ENCODE measurements at regions not wholly inside any gene's neighbourhood (a gene's known extent, or its start where the extent isn't known, plus 50 kb on each side); places are given as distances from the start of the nearest gene placed in this dataset.

GRCh38 chr1:34436836-34437235 is 260.1 kb downstream of the C1orf94 start:
- TF ChIP-seq EZH2 (IDR thresholded peaks at IDR 0.05; ENCODE audit: low read depth) (no peak), CTCF (conservative IDR thresholded peaks at IDR 0.05) (no peak)
- no peak overlapping the region for H3K27ac ChIP-seq
- H2AFZ ChIP-seq: no peak overlapping the region
- H3K36me3 ChIP-seq (ENCODE audit: low read depth): no peaks in the 10 kb centered on the region
- H3K4me3 ChIP-seq: no peak overlapping the region
- CTCF ChIA-PET: no interaction called here
- no peak overlapping the region for H3K4me2 ChIP-seq
- H3K79me2 ChIP-seq (ENCODE audit: low read depth): no peaks in the 10 kb centered on the region
- no peaks in the 10 kb centered on the region for H3K9me2 ChIP-seq (ENCODE audit: insufficient read depth)
- no peaks in the 10 kb centered on the region for H3F3A ChIP-seq (ENCODE audit: insufficient read depth, low read depth)
- H3K27me3 ChIP-seq (ENCODE audit: insufficient read depth, low read depth): peaks cover 25% of the 10 kb centered on the region
- H3K9me3 ChIP-seq (ENCODE audit: insufficient read depth, low read depth): no peaks in the 10 kb centered on the region
- H4K20me1 ChIP-seq (ENCODE audit: insufficient read depth): no peaks in the 10 kb centered on the region
- H3K4me1 ChIP-seq (replicated peaks; ENCODE audit: insufficient read depth): no peaks in the 10 kb centered on the region
- BruUV-seq (replicated peaks): no TSS peak
- no peak for DNase-seq
- intact Hi-C loops (cut with micrococcal nuclease; ENCODE audit: unreplicated experiment): no loop called here
- POLR2A ChIA-PET (ENCODE audit: unreplicated experiment): no interaction called here

- Histone ChIP-seq H3K27me3 (ENCODE audit: insufficient read depth, low read depth) (peaks cover 35% of the 10 kb centered on the region), H3K79me2 (ENCODE audit: low read depth) (no peaks in the 10 kb centered on the region), H2AFZ (no peak overlapping the region), H3K4me3 (no peak overlapping the region), H3K4me2 (no peak overlapping the region), H4K20me1 (ENCODE audit: insufficient read depth) (no peaks in the 10 kb centered on the region), H3F3A (ENCODE audit: insufficient read depth, low read depth) (no peaks in the 10 kb centered on the region), H3K9me2 (ENCODE audit: insufficient read depth) (no peaks in the 10 kb centered on the region), H3K36me3 (ENCODE audit: low read depth) (no peaks in the 10 kb centered on the region), H3K4me1 (replicated peaks; ENCODE audit: insufficient read depth) (no peaks in the 10 kb centered on the region), H3K9me3 (ENCODE audit: insufficient read depth, low read depth) (no peaks in the 10 kb centered on the region), H3K27ac (no peak overlapping the region)
- no peak for DNase-seq
- CTCF ChIA-PET: no interaction called here
- no TSS peak for BruUV-seq (replicated peaks)
- TF ChIP-seq CTCF (conservative IDR thresholded peaks at IDR 0.05): no peak
- no peak for TF ChIP-seq EZH2 (IDR thresholded peaks at IDR 0.05; ENCODE audit: low read depth)
- POLR2A ChIA-PET (ENCODE audit: unreplicated experiment): no interaction called here
- intact Hi-C loops (cut with micrococcal nuclease; ENCODE audit: unreplicated experiment): no loop called here
Observed at GRCh38 chr1:34441259-34442069, 264.8 kb downstream of the C1orf94 start.

GRCh38 chr1:34444516-34444915 is 267.8 kb downstream of the C1orf94 start:
- H3K4me3 ChIP-seq: no peak overlapping the region
- H3K27ac ChIP-seq: no peak overlapping the region
- ChIA-PET CTCF (no interaction called here), POLR2A (ENCODE audit: unreplicated experiment) (no interaction called here)
- H4K20me1 ChIP-seq (ENCODE audit: insufficient read depth): no peaks in the 10 kb centered on the region
- H3K9me3 ChIP-seq (ENCODE audit: insufficient read depth, low read depth): no peaks in the 10 kb centered on the region
- no peak overlapping the region for H3K4me2 ChIP-seq
- H3F3A ChIP-seq (ENCODE audit: insufficient read depth, low read depth): no peaks in the 10 kb centered on the region
- peaks cover 25% of the 10 kb centered on the region for H3K27me3 ChIP-seq (ENCODE audit: insufficient read depth, low read depth)
- intact Hi-C loops (cut with micrococcal nuclease; ENCODE audit: unreplicated experiment): no loop called here
- no peak overlapping the region for H2AFZ ChIP-seq
- H3K36me3 ChIP-seq (ENCODE audit: low read depth): no peaks in the 10 kb centered on the region
- H3K4me1 ChIP-seq (replicated peaks; ENCODE audit: insufficient read depth): no peaks in the 10 kb centered on the region
- H3K79me2 ChIP-seq (ENCODE audit: low read depth): no peaks in the 10 kb centered on the region
- TF ChIP-seq EZH2 (IDR thresholded peaks at IDR 0.05; ENCODE audit: low read depth): no peak
- no peak for TF ChIP-seq CTCF (conservative IDR thresholded peaks at IDR 0.05)
- DNase-seq: no peak
- no peaks in the 10 kb centered on the region for H3K9me2 ChIP-seq (ENCODE audit: insufficient read depth)
- BruUV-seq (replicated peaks): no TSS peak

All from PC-9 (cell line).